IMR-90 (cell line): ENCODE measurements at regions not wholly inside any gene's neighbourhood (a gene's known extent, or its start where the extent isn't known, plus 50 kb on each side); places are given as distances from the start of the nearest gene placed in this dataset.

Experiments used
- ATAC-seq: fragments of 200-7000 bp; cut with Tn5 transposase; 2 replicates; pipeline ENCODE4 v1.9.1; 2020; ENCODE audit warnings: low read depth, mild to moderate bottlenecking, moderate library complexity
- BruUV-seq: library from RNA; stranded (reverse); fragments of 400-500 nt; replicated peaks from 2 replicates; lab custom pipeline; 2021; lab: Mats Ljungman, UMichigan
- CTCF ChIA-PET: fragments of 300-600 bp; formaldehyde crosslinking; extraction: SDS; loops from one replicate; lab custom pipeline; 2021; ENCODE audit warnings: antibody characterized with exemption; lab: Yijun Ruan, JAX
- POLR2A ChIA-PET: fragments of 300-600 bp; sonication (Branson Sonifier 250); formaldehyde crosslinking; loops from one replicate; lab custom pipeline; 2022; ENCODE audit warnings: antibody characterized with exemption; ENCODE audit not compliant: unreplicated experiment; lab: Charles Lee
- DNase-seq: peaks from one replicate; pipeline ENCODE4 v3.0.0; 2013
- H2AFZ ChIP-seq: replicated peaks from 2 replicates; pipeline ENCODE3; 2013; ENCODE audit warnings: low read length, mild to moderate bottlenecking; ENCODE audit not compliant: poor library complexity
- H2AK5ac ChIP-seq: 2 replicates; pipeline ENCODE4 v1.6.1; 2013; ENCODE audit warnings: low read depth, low read length, inconsistent platforms
- H2AK9ac ChIP-seq: replicated peaks from 2 replicates; pipeline ENCODE3; 2013; ENCODE audit warnings: mild to moderate bottlenecking, low read depth, low read length, moderate library complexity; ENCODE audit not compliant: poor library complexity
- H2BK120ac ChIP-seq: 2 replicates; pipeline ENCODE4 v1.6.1; 2013; ENCODE audit warnings: low read depth, low read length, inconsistent platforms
- H2BK15ac ChIP-seq: 3 replicates; pipeline ENCODE4 v1.6.1; 2013; ENCODE audit warnings: low read depth, low read length, inconsistent platforms
- H2BK20ac ChIP-seq: 2 replicates; pipeline ENCODE4 v1.6.1; 2013; ENCODE audit warnings: low read depth, mild to moderate bottlenecking, inconsistent platforms, low read length, moderate library complexity
- H2BK5ac ChIP-seq: 2 replicates; pipeline ENCODE4 v1.6.1; 2013; ENCODE audit warnings: mild to moderate bottlenecking, low read depth, low read length, inconsistent platforms; ENCODE audit not compliant: poor library complexity, severe bottlenecking
- H3K14ac ChIP-seq: replicated peaks from 2 replicates; pipeline ENCODE4 v1.6.1; 2013; ENCODE audit warnings: low read depth, low read length, inconsistent platforms
- H3K18ac ChIP-seq: 2 replicates; pipeline ENCODE4 v1.6.1; 2013; ENCODE audit warnings: low read depth, low read length, control low read depth
- H3K23ac ChIP-seq: 2 replicates; pipeline ENCODE4 v1.6.1; 2013; ENCODE audit warnings: low read depth, low read length, inconsistent platforms
- H3K27ac ChIP-seq: 2 replicates; pipeline ENCODE4 v1.5.1; 2013; ENCODE audit warnings: mild to moderate bottlenecking, control low read depth, low read length; ENCODE audit not compliant: insufficient read depth
- H3K27me3 ChIP-seq: 2 replicates; pipeline ENCODE4 v1.6.1; 2013; ENCODE audit warnings: low read length; ENCODE audit not compliant: control insufficient read depth, insufficient read depth
- H3K36me3 ChIP-seq: 2 replicates; pipeline ENCODE4 v1.6.1; 2013; ENCODE audit warnings: low read length, mixed read lengths; ENCODE audit not compliant: control insufficient read depth, insufficient read depth
- H3K4ac ChIP-seq: 2 replicates; pipeline ENCODE4 v1.6.1; 2013; ENCODE audit warnings: low read depth, low read length, inconsistent platforms
- H3K4me1 ChIP-seq: 2 replicates; pipeline ENCODE4 v1.6.1; 2013; ENCODE audit warnings: low read length, mixed read lengths; ENCODE audit not compliant: control insufficient read depth, insufficient read depth
- H3K4me2 ChIP-seq: 2 replicates; pipeline ENCODE4 v1.6.1; 2013; ENCODE audit warnings: low read depth, mild to moderate bottlenecking, control low read depth, low read length, moderate library complexity
- H3K4me3 ChIP-seq: 2 replicates; pipeline ENCODE4 v1.5.1; 2013; ENCODE audit warnings: low read depth, mild to moderate bottlenecking, control low read depth, low read length, moderate library complexity; ENCODE audit not compliant: insufficient read depth
- H3K56ac ChIP-seq: 2 replicates; pipeline ENCODE4 v1.6.1; 2013; ENCODE audit warnings: low read length, inconsistent platforms; ENCODE audit not compliant: insufficient read depth; ENCODE audit errors: extremely low read depth
- H3K79me1 ChIP-seq, 2 experiments: 2 replicates each; pipeline ENCODE4 v1.6.1; 2013; ENCODE audit warnings: low read length in 2 of 2, inconsistent platforms in 1 of 2, low read depth in 1 of 2
- H3K9ac ChIP-seq: 2 replicates; pipeline ENCODE4 v1.6.1; 2013; ENCODE audit warnings: low read depth, low read length, control low read depth
- H3K9me1 ChIP-seq: 2 replicates; pipeline ENCODE4 v1.6.1; 2013; ENCODE audit warnings: low read length, inconsistent platforms; ENCODE audit not compliant: insufficient read depth
- H3K9me3 ChIP-seq: 2 replicates; pipeline ENCODE4 v1.6.1; 2013; ENCODE audit warnings: low read length; ENCODE audit not compliant: control insufficient read depth, insufficient read depth
- H4K20me1 ChIP-seq: 2 replicates; pipeline ENCODE4 v1.6.1; 2013; ENCODE audit warnings: low read length, inconsistent platforms; ENCODE audit not compliant: insufficient read depth
- H4K5ac ChIP-seq: 2 replicates; pipeline ENCODE4 v1.6.1; 2013; ENCODE audit warnings: mild to moderate bottlenecking, low read depth, low read length, control low read depth
- H4K8ac ChIP-seq, 2 experiments: 2 replicates each; pipeline ENCODE4 v1.6.1; 2013; ENCODE audit warnings: low read depth in 2 of 2, low read length in 2 of 2, control low read depth in 1 of 2, inconsistent platforms in 1 of 2
- H4K91ac ChIP-seq: 2 replicates; pipeline ENCODE4 v1.6.1; 2013; ENCODE audit warnings: low read depth, low read length, inconsistent platforms; ENCODE audit not compliant: insufficient read depth
- BHLHE40 ChIP-seq: fragments of 150-350 bp; IDR thresholded peaks from 2 replicates; pipeline ENCODE4 v1.6.1; 2016; ENCODE audit warnings: mild to moderate bottlenecking, low read depth, low read length
- CEBPB ChIP-seq: IDR thresholded peaks from 2 replicates; pipeline ENCODE4 v1.6.1; 2012; ENCODE audit warnings: low read depth, low read length, improper control_type of control experiment
- FOS ChIP-seq: fragments of 150-350 bp; IDR thresholded peaks from 2 replicates; pipeline ENCODE4 v1.6.1; 2016; ENCODE audit warnings: low read depth, low read length
- MAZ ChIP-seq: IDR thresholded peaks from 2 replicates; pipeline ENCODE4 v1.6.1; 2012; ENCODE audit warnings: low read depth, mild to moderate bottlenecking, low read length, improper control_type of control experiment, moderate library complexity, borderline replicate concordance
- MXI1 ChIP-seq: IDR thresholded peaks from 2 replicates; pipeline ENCODE4 v1.6.1; 2012; ENCODE audit warnings: low read depth, mild to moderate bottlenecking, low read length, moderate library complexity, borderline replicate concordance
- NFE2L2 ChIP-seq: fragments of 150-350 bp; IDR thresholded peaks from 2 replicates; pipeline ENCODE4 v1.6.1; 2016; ENCODE audit warnings: low read depth, mild to moderate bottlenecking, low read length
- POLR2A ChIP-seq: IDR thresholded peaks from 2 replicates; pipeline ENCODE4 v1.6.1; 2012; ENCODE audit warnings: mild to moderate bottlenecking, low read depth, low read length
- RAD21 ChIP-seq: IDR thresholded peaks from 2 replicates; pipeline ENCODE4 v1.6.1; 2012; ENCODE audit warnings: low read length, improper control_type of control experiment
- RCOR1 ChIP-seq: IDR thresholded peaks from 2 replicates; pipeline ENCODE4 v1.6.1; 2012; ENCODE audit warnings: mild to moderate bottlenecking, low read length, improper control_type of control experiment; ENCODE audit not compliant: insufficient replicate concordance
- RFX5 ChIP-seq: IDR thresholded peaks from 2 replicates; pipeline ENCODE4 v1.8.0; 2012; ENCODE audit warnings: low read depth, mild to moderate bottlenecking, low read length, moderate library complexity
- SMC3 ChIP-seq: fragments of 150-350 bp; IDR thresholded peaks from 2 replicates; pipeline ENCODE4 v1.6.1; 2016; ENCODE audit warnings: low read depth, mild to moderate bottlenecking, antibody characterized with exemption, low read length, moderate library complexity
- WGBS, 2 experiments: methylation state at CpG; one replicate each; pipeline versions ENCODE4 v1.1.5 to v1.1.7; 2013; ENCODE audit warnings: missing lambda C conversion rate in 2 of 2; ENCODE audit not compliant: insufficient read length in 1 of 2; ENCODE audit errors: extremely low coverage in 2 of 2; 5-methylcytosine and 5-hydroxymethylcytosine counted together
- dilution Hi-C: fragments of 300-500 bp; cut with HindIII; formaldehyde crosslinking; loops from one replicate; pipeline ENCODE4 v1.14.3; 2018; ENCODE audit warnings: low sequenced_read_pairs; ENCODE audit not compliant: unreplicated experiment
- in situ Hi-C: fragments of 300-500 bp; cut with MboI; formaldehyde crosslinking; loops from 3 replicates; pipeline ENCODE4 v1.14.3; 2019; ENCODE audit warnings: low sequenced_read_pairs, inconsistent platforms, mixed read lengths
- intact Hi-C: fragments of 100-400 bp; cut with micrococcal nuclease; formaldehyde crosslinking; loops from 2 replicates; pipeline ENCODE4 v1.10.0; 2022
- TF ChIP-seq, protein P1 (sequence below): fragments of 150-350 bp; IDR thresholded peaks from 2 replicates; pipeline ENCODE4 v1.6.1; 2016; ENCODE audit warnings: low read depth, mild to moderate bottlenecking, low read length, moderate library complexity, borderline replicate concordance
- TF ChIP-seq, protein P2 (sequence below): conservative IDR thresholded peaks from 2 replicates; pipeline ENCODE4 v1.5.1; 2012; ENCODE audit warnings: mild to moderate bottlenecking, low read depth, low read length, improper control_type of control experiment
- TF ChIP-seq, protein P3 (sequence below): fragments of 150-350 bp; IDR thresholded peaks from 2 replicates; pipeline ENCODE4 v1.6.1; 2017; ENCODE audit warnings: mild to moderate bottlenecking, antibody characterized with exemption, low read length, low read depth

- in situ Hi-C loops = no loop called here
- H2AK9ac ChIP-seq = no peak overlapping the region
- H2AFZ ChIP-seq = no peak overlapping the region
Measured at GRCh38 chr2:153354377-153354776, 124.2 kb downstream of the RPRM start.

More at GRCh38 chr2:153354377-153354776, 124.2 kb downstream of the RPRM start:
- Histone ChIP-seq H3K4me3 (no peak overlapping the region), H2AK5ac (no peak overlapping the region), H3K14ac (no peak overlapping the region), H3K27me3 (no peaks in the 10 kb centered on the region), H4K91ac (no peak overlapping the region), H3K18ac (no peak overlapping the region), H3K4me1 (no peaks in the 10 kb centered on the region), H4K8ac (no peak overlapping the region), H3K27ac (no peak overlapping the region), H3K23ac (no peak overlapping the region), H3K9me1 (no peaks in the 10 kb centered on the region), H4K20me1 (no peaks in the 10 kb centered on the region), H2BK20ac (no peak overlapping the region), H2BK120ac (no peak overlapping the region), H3K4ac (no peak overlapping the region), H3K79me1 (no peaks in the 10 kb centered on the region), H3K36me3 (no peaks in the 10 kb centered on the region), H3K56ac (no peak overlapping the region), H3K9me3 (peaks cover 5% of the 10 kb centered on the region; the same call in 1 of the 2 replicates), H2BK15ac (no peak overlapping the region), H3K4me2 (no peak overlapping the region), H2BK5ac (no peak overlapping the region), H3K9ac (no peak overlapping the region), H4K5ac (no peak overlapping the region)
- ATAC-seq (no peak), DNase-seq (no peak)
- CTCF ChIA-PET = no interaction called here
- BruUV-seq = no TSS peak
- intact Hi-C loops = no loop called here
- no peak for TF ChIP-seq RAD21
- TF ChIP-seq, protein P1, sequence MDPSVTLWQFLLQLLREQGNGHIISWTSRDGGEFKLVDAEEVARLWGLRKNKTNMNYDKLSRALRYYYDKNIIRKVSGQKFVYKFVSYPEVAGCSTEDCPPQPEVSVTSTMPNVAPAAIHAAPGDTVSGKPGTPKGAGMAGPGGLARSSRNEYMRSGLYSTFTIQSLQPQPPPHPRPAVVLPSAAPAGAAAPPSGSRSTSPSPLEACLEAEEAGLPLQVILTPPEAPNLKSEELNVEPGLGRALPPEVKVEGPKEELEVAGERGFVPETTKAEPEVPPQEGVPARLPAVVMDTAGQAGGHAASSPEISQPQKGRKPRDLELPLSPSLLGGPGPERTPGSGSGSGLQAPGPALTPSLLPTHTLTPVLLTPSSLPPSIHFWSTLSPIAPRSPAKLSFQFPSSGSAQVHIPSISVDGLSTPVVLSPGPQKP = no peak
- TF ChIP-seq RFX5 = no peak
- TF ChIP-seq MXI1 = no peak
- TF ChIP-seq CEBPB = no peak
- TF ChIP-seq SMC3 = no peak
- no peak for TF ChIP-seq FOS
- no peak for TF ChIP-seq MAZ
- no peak for TF ChIP-seq NFE2L2
- no peak for TF ChIP-seq POLR2A
- TF ChIP-seq, protein P2, sequence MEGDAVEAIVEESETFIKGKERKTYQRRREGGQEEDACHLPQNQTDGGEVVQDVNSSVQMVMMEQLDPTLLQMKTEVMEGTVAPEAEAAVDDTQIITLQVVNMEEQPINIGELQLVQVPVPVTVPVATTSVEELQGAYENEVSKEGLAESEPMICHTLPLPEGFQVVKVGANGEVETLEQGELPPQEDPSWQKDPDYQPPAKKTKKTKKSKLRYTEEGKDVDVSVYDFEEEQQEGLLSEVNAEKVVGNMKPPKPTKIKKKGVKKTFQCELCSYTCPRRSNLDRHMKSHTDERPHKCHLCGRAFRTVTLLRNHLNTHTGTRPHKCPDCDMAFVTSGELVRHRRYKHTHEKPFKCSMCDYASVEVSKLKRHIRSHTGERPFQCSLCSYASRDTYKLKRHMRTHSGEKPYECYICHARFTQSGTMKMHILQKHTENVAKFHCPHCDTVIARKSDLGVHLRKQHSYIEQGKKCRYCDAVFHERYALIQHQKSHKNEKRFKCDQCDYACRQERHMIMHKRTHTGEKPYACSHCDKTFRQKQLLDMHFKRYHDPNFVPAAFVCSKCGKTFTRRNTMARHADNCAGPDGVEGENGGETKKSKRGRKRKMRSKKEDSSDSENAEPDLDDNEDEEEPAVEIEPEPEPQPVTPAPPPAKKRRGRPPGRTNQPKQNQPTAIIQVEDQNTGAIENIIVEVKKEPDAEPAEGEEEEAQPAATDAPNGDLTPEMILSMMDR = no peak
- TF ChIP-seq BHLHE40 = no peak
- TF ChIP-seq, protein P3, sequence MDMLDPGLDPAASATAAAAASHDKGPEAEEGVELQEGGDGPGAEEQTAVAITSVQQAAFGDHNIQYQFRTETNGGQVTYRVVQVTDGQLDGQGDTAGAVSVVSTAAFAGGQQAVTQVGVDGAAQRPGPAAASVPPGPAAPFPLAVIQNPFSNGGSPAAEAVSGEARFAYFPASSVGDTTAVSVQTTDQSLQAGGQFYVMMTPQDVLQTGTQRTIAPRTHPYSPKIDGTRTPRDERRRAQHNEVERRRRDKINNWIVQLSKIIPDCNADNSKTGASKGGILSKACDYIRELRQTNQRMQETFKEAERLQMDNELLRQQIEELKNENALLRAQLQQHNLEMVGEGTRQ = no peak
- TF ChIP-seq RCOR1 = no peak
- WGBS, 2 experiments = no CpG with 5 or more reads among the region's 1 CpG
- POLR2A ChIA-PET = no interaction called here
- dilution Hi-C loops = no loop called here
